Keratinocyte (primary cell): ENCODE measurements at regions not wholly inside any gene's neighbourhood (a gene's known extent, or its start where the extent isn't known, plus 50 kb on each side); places are given as distances from the start of the nearest gene placed in this dataset.
A peak's percentile ranks its signal among the peaks of the same experiment; 100 is the strongest.

Experiments
- DNase-seq: peaks from one replicate; pipeline ENCODE4 v3.0.0-alpha.2; 2011; ENCODE audit warnings: low read depth, missing footprints, low spot score
- FAIRE-seq: peaks from 2 replicates; lab custom pipeline; 2011; peaks lifted over from hg19 to GRCh38; lab: Jason Lieb, UNC
- H2AFZ ChIP-seq: 2 replicates; pipeline ENCODE4 v1.6.0; 2012; ENCODE audit warnings: low read length, control low read depth, inconsistent platforms; ENCODE audit not compliant: control insufficient read depth
- H3K27ac ChIP-seq: 2 replicates; pipeline ENCODE4 v1.5.1; 2011; ENCODE audit warnings: low read length; ENCODE audit not compliant: control insufficient read depth, insufficient read depth
- H3K27me3 ChIP-seq: 3 replicates; pipeline ENCODE4 v1.6.0; 2011; ENCODE audit warnings: low read length; ENCODE audit not compliant: control insufficient read depth, insufficient read depth; ENCODE audit errors: extremely low read depth
- H3K36me3 ChIP-seq, 2 experiments: 2 replicates in 1 of 2; 3 replicates in 1 of 2; pipeline ENCODE4 v1.5.1; 2011; ENCODE audit warnings: low read length in 2 of 2, mild to moderate bottlenecking in 1 of 2; ENCODE audit not compliant: control insufficient read depth in 2 of 2, insufficient read depth in 2 of 2; ENCODE audit errors: extremely low read depth in 1 of 2
- H3K4me1 ChIP-seq: 3 replicates; pipeline ENCODE4 v1.5.1; 2011; ENCODE audit warnings: low read length; ENCODE audit not compliant: control insufficient read depth, insufficient read depth; ENCODE audit errors: extremely low read depth
- H3K4me2 ChIP-seq: 3 replicates; pipeline ENCODE4 v1.6.0; 2011; ENCODE audit warnings: low read depth, low read length; ENCODE audit not compliant: control insufficient read depth, insufficient read depth; ENCODE audit errors: extremely low read depth
- H3K4me3 ChIP-seq, 3 experiments: fragments of 200-600 bp in 1 of 3; sonication (generic) in 1 of 3; 2 replicates in 2 of 3; 3 replicates in 1 of 3; pipeline ENCODE4 v1.5.1; 2011 to 2016; ENCODE audit warnings: low read length in 3 of 3, mild to moderate bottlenecking in 3 of 3, control low read depth in 2 of 3, inconsistent platforms in 1 of 3, low read depth in 1 of 3, mixed read lengths in 1 of 3, mixed run types in 1 of 3, moderate library complexity in 1 of 3; ENCODE audit not compliant: control insufficient read depth in 2 of 3, insufficient read depth in 2 of 3; ENCODE audit errors: extremely low read depth in 1 of 3
- H3K79me2 ChIP-seq: 2 replicates; pipeline ENCODE4 v1.6.0; 2012; ENCODE audit warnings: low read length; ENCODE audit not compliant: control insufficient read depth, insufficient read depth
- H3K9ac ChIP-seq: 3 replicates; pipeline ENCODE4 v1.6.0; 2011; ENCODE audit warnings: low read length; ENCODE audit not compliant: control insufficient read depth, insufficient read depth; ENCODE audit errors: extremely low read depth
- H3K9me1 ChIP-seq: 3 replicates; pipeline ENCODE4 v1.6.0; 2011; ENCODE audit warnings: low read length; ENCODE audit not compliant: control insufficient read depth, insufficient read depth; ENCODE audit errors: extremely low read depth
- H3K9me3 ChIP-seq: 2 replicates; pipeline ENCODE4 v1.5.1; 2012; ENCODE audit warnings: low read depth, low read length; ENCODE audit not compliant: control insufficient read depth
- H4K20me1 ChIP-seq: 3 replicates; pipeline ENCODE4 v1.6.0; 2011; ENCODE audit warnings: low read length; ENCODE audit not compliant: control insufficient read depth, insufficient read depth; ENCODE audit errors: extremely low read depth
- EZH2 ChIP-seq: IDR thresholded peaks from one replicate; pipeline ENCODE4 v1.6.1; 2012; ENCODE audit warnings: inconsistent platforms, mild to moderate bottlenecking, low read length, moderate library complexity
- dilution Hi-C: fragments of 300-500 bp; cut with MboI; formaldehyde crosslinking; loops from one replicate; pipeline ENCODE4 v1.7.0; 2020; ENCODE audit warnings: low sequenced_read_pairs; ENCODE audit not compliant: extremely low pct_ligation_motif_present
- TF ChIP-seq, protein P1 (sequence below), 3 experiments: IDR thresholded peaks in 1 of 3; conservative IDR thresholded peaks in 1 of 3; optimal IDR thresholded peaks in 1 of 3; 2 replicates in 2 of 3; 3 replicates in 1 of 3; pipeline versions ENCODE3 to v1.5.1; 2011; ENCODE audit warnings: low read length in 3 of 3, mild to moderate bottlenecking in 3 of 3, moderate library complexity in 2 of 3, control low read depth in 1 of 3, inconsistent platforms in 1 of 3; ENCODE audit not compliant: insufficient read depth in 2 of 3; ENCODE audit errors: extremely low read depth in 1 of 3

DNA sequence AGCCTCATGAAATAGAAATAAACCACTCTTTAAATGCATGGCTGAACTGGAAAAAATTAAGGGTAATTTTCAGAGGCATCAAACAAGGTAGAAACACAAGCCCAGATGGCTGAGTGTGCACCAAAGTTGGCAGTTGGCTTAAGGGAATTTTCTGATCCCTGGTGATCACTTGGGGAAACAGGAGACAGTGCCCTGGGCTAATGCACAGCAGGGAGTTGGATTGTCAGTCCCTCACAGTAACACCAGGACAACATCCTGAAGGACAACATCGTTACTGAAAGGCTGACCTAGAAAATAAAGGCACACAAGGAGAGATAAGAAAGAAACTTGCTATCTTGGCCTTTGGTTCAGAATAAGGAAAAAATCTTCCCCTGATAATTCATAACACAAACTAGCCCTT is 417.0 kb downstream of the SLC4A3 start:
- no peak overlapping the region for H3K4me2 ChIP-seq
- no peaks in the 10 kb centered on the region for H3K36me3 ChIP-seq
- no peaks in the 10 kb centered on the region for H3K4me1 ChIP-seq
- no peaks in the 10 kb centered on the region for H3K27me3 ChIP-seq
- FAIRE-seq, result peak; percentile 23
- H3K9me1 ChIP-seq, result no peaks in the 10 kb centered on the region
- DNase-seq, result no peak
- H3K9me3 ChIP-seq, result no peaks in the 10 kb centered on the region
- no peaks in the 10 kb centered on the region for H3K79me2 ChIP-seq
- H3K27ac ChIP-seq, result no peak overlapping the region
- no peaks in the 10 kb centered on the region for H4K20me1 ChIP-seq
- no peak overlapping the region for H3K4me3 ChIP-seq
- dilution Hi-C loops, result no loop called here
- H2AFZ ChIP-seq, result no peak overlapping the region
- TF ChIP-seq, protein P1, sequence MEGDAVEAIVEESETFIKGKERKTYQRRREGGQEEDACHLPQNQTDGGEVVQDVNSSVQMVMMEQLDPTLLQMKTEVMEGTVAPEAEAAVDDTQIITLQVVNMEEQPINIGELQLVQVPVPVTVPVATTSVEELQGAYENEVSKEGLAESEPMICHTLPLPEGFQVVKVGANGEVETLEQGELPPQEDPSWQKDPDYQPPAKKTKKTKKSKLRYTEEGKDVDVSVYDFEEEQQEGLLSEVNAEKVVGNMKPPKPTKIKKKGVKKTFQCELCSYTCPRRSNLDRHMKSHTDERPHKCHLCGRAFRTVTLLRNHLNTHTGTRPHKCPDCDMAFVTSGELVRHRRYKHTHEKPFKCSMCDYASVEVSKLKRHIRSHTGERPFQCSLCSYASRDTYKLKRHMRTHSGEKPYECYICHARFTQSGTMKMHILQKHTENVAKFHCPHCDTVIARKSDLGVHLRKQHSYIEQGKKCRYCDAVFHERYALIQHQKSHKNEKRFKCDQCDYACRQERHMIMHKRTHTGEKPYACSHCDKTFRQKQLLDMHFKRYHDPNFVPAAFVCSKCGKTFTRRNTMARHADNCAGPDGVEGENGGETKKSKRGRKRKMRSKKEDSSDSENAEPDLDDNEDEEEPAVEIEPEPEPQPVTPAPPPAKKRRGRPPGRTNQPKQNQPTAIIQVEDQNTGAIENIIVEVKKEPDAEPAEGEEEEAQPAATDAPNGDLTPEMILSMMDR (optimal IDR thresholded peaks at IDR 0.05 in 1 of 3, IDR thresholded peaks at IDR 0.05 in 1 of 3, conservative IDR thresholded peaks at IDR 0.05 in 1 of 3; ENCODE audit: extremely low read depth in 1 of 3, insufficient read depth in 2 of 3, low read length in 3 of 3), result no peak
- no peak for TF ChIP-seq EZH2
- H3K9ac ChIP-seq, result no peak overlapping the region

DNA sequence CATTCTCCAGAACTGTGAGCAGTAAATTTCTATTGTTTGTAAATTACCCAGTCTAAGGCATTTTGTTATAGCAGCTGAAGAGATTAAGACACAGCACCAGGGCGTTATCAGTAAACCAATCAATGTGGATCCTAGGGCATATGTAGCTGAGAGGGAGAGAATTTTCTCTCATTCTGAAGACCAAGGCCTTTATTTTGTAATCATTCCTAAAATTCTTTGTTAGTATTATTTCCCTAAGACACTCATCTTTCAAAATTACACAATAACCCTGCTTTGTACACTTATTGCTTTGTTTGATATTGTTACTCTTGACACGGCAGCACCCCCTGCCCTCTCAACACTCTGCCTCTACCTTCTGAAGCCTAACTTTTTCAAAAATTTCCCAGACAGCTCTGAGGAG is 419.1 kb downstream of the SLC4A3 start:
- Histone ChIP-seq H3K9ac (no peak overlapping the region), H4K20me1 (no peaks in the 10 kb centered on the region), H3K4me1 (no peaks in the 10 kb centered on the region), H3K9me3 (no peaks in the 10 kb centered on the region), H3K27ac (no peak overlapping the region), H3K27me3 (no peaks in the 10 kb centered on the region), H3K79me2 (no peaks in the 10 kb centered on the region), H2AFZ (no peak overlapping the region), H3K4me3 (no peak overlapping the region), H3K36me3 (no peaks in the 10 kb centered on the region), H3K9me1 (no peaks in the 10 kb centered on the region), H3K4me2 (no peak overlapping the region)
- DNase-seq, result no peak
- no peak for FAIRE-seq
- TF ChIP-seq, protein P1 (optimal IDR thresholded peaks at IDR 0.05 in 1 of 3, IDR thresholded peaks at IDR 0.05 in 1 of 3, conservative IDR thresholded peaks at IDR 0.05 in 1 of 3; ENCODE audit: extremely low read depth in 1 of 3, insufficient read depth in 2 of 3, low read length in 3 of 3), result no peak
- TF ChIP-seq EZH2, result no peak
- dilution Hi-C loops, result no loop called here
